GM19025 (cell line): ENCODE measurements at regions not wholly inside any gene's neighbourhood (a gene's known extent, or its start where the extent isn't known, plus 50 kb on each side); places are given as distances from the start of the nearest gene placed in this dataset.
"Not testable (repeated sequence)": the region's sequence is repeated elsewhere in the genome, so short reads cannot be mapped to it uniquely, and the experiment has no call there.

Source experiments
- ATAC-seq: cut with Tn5 transposase; IDR thresholded peaks from one replicate; pipeline ENCODE4 v1.9.1; 2021; ENCODE audit warnings: mild to moderate bottlenecking, low read depth, moderate library complexity; ENCODE audit not compliant: unreplicated experiment

DNA sequence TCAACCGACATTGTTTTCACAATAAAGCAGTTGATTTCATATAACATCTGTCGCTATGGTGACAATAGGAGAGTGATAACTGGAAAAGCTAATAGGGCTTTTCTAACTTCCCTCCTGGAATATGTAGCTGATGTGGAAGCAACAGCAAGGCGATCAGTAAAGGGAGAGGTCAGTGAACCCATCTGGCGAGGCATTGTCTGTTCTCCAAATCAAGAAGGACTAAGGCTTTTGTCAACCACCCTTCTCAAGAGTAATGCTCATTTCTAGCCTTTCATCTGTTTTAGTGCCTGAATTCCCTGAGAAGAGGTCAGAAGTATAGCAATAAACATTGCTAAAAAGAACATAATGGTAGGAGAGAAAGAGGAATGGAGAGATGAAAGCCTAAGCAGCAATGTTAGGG lies 201.3 kb downstream of the AKAP7 start:
- ATAC-seq = no peak

DNA sequence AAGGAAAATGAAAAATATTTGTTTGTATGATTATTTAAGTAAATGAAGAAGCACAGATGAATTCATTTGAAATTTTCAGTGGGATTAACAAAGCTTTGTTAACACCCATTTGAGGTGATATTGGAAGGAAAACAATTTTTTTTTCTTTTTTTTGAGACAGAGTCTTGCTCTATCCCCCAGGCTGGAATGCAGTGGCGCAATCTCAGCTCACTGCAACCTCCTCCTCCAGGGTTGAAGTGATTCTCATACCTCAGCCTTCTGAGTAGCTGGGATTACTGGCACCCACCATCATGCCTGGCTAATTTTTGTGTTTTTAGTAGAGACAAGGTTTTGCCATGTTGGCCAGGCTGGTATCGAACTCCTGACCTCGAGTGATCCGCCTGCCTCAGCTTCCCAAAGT lies 211.6 kb downstream of the AKAP7 start:
- not testable (repeated sequence) for ATAC-seq

DNA sequence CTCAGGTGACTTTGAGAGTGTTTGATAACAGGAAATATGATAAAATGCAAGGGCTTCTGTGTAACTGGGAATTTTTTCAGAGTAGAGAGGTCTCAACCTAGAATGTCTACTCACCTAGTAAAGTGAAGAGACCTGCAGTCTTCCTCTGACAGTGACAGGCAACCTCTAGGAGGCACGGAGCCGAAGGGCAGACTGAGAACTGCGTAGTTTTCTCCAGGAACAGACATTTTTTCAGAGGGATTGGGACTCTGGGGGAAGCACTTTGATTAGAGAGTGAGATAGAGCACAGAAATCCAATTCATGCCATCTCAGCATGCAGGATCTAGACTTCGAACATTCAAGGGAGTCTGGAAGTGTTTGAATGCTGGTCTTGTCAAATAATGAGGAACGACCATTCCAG lies 213.3 kb downstream of the AKAP7 start:
- no peak for ATAC-seq

DNA sequence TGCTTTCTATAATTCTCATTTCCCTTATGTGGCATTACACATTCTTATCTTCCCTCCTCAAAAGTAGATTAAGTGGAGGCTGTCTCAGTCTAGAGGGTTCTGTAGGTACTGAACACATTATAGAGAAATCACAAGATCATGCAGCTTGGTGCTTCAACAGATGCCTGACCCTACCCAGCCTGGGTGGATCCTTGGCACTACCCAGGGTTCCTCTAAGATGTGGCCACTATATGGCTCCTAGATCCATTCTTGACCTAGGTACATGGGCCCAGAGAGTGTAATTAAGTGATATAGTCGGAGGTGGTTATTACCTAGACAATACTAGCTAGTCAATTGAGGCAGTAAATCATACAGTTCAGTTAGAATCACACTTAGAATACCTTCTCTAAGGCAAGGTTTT lies 213.9 kb downstream of the AKAP7 start:
- ATAC-seq = no peak

DNA sequence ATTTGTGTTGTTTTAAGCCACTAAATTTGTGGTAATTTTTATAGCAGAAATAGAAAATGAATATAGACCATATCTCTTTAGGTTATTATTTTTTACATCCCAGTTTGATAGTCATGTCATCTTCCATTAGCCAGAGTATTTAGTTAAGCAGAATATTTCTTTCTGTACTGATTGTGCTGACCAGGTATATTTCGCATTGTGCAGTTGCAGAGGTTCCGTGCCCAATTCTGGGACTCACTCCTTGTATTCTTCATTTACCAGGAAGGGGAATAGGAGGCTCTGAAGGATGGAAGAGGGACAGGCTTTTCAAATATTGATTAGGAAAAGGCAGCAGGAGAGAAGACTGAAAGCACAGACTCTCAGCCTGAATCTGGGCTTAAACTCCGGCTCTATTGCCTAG lies 217.8 kb downstream of the AKAP7 start:
- ATAC-seq = no peak

DNA sequence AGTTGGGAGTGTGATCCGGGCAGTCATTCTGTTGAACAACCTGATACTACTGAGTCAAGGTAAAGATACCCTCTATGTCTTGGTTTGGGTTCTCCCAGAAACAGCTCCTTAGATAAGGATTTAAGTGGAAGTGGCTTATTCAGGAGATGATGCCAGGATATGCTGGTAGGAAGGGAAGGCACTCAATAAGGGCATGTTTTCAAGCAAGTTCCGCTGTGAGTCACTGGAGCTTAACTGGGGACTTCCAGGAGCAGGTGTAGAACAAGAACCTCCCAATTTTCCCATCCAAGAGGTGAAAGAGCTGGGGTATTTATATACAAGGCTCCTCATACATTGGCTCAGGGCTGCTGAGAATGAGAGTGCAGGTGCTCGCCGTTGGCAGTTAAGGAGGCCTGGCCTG lies 218.6 kb downstream of the AKAP7 start:
- no peak for ATAC-seq

DNA sequence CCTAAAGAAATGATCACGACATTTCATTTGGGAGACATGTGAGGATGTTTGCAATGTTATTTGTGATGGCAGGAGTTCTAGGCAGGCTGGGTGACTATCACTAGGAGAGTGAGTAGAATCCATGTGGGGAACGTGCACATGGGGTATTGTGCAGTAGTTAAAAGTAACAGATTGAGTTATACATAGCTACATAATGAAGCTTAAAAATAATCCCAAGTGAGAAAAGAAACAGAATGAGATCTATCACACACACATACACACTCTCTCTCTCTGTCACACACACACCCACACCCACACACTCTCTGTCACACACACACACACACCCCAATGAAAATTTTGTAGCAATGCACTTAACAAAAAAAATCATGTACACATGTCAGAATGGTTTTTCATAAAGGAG lies 218.7 kb upstream of the ARG1 start:
- no peak for ATAC-seq

DNA sequence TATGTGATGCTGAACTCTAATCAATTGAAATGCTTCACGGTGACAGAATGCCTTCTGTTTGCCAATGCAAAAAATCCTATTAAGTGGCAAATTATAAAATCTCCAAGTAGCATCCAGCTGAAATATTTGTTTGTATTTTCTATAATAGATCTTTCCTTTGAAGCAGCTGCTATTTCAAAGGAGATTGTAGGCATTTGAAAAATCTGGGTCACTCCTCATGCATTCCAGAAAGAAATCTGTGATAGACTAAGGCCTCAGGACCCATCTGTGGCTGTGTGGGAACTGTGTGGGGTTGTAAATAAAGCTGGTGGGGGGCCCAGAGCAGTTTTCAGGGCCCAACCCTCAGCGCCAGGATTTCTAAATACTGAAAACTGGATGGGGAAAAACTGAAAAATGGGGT lies 216.9 kb upstream of the ARG1 start:
- ATAC-seq = no peak

DNA sequence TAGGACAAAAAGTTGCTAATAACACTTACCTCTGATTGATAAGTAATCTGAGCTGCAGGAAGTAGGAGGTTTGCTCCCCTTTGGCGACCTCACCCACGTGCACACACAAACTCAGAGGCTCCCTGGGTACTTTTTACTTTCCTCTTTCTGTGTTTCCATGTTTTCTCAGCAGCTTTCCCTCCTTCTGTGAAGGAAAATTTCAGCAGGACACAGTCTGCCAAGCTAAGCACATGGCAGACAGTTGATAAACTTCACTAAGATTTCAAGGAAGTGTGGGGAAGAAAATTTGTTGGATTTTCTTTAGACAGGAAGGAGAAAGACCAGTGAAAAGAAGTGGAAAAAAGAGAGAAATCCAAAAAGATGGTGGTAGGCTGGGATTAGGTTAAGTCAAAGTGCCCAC lies 215.5 kb upstream of the ARG1 start:
- ATAC-seq = no peak

DNA sequence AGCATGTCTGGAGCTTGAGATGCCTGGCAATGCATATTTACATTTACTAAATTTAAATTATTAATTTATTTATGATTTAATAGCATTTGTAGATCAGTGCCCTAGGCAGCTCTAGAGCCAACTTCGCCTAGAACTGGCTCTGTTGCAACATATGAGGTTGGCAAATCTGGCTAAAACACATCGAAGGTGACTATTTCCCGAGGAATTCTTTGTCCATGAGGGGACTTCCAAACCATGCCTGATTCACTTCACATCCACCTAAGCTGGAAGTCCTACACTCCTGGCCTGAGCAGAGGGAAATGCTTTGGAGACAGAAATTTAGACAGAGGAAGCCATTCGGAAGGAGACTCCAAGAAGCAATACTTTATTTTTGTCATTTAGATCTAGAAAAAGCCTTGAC lies 211.0 kb upstream of the ARG1 start:
- no peak for ATAC-seq

DNA sequence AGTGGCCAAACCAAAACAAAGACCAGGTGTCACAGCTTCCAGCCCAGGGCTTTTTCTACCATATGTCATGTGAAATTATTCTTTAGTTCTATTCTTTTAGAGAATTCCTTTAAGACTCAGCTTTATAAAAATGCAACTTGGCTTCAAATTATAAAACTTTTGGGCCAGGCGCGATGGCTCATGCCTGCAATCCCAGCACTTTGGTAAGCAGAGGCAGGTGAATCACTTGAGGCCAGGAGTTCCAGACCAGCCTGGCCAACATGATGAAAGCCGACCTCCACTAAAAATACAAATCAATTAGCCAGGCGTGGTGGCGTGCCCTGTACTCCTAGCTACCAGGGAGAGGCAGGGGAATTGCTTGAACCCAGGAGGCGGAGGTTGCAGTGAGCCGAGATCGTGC lies 210.3 kb upstream of the ARG1 start:
- no peak for ATAC-seq

DNA sequence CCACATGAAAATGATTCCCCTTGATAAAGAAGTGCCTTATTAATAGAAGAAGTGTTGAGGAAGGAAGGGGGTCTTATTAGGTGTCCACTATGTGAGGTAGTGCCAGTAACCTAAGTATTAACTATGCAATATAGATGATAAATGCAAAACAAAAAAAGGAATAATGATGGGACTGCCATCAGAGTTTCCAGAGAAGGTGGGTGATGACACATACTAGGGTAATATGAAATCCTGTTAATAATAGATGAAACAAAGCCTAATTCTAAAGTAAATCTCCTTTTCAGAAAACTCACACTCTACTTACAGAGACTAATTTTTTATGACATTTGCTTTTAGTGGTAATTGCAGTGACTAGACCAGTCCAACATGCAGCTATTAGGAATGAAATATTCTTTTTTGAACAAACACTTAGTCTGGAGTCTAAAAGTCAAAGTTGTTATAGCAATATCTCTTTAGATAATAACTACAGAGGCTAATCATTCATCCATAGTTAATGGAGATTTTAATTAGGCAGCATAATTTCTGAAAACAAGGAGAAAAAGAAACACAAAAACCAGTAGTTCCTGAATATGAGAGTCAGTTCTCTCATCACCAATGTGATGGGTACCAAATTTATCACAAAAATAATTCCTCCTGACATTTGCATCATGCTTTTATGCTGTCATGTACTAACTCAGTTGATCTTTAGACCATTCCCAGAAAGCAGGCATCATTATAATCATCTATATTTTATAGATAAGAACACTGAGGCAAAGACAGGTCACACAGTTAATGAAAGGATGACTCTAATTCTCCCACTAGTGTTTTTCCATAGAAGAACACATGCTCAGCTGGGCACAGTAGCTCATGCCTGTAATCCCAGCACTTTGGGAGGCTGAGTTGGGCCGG lies 208.8 kb upstream of the ARG1 start:
- ATAC-seq = no peak

DNA sequence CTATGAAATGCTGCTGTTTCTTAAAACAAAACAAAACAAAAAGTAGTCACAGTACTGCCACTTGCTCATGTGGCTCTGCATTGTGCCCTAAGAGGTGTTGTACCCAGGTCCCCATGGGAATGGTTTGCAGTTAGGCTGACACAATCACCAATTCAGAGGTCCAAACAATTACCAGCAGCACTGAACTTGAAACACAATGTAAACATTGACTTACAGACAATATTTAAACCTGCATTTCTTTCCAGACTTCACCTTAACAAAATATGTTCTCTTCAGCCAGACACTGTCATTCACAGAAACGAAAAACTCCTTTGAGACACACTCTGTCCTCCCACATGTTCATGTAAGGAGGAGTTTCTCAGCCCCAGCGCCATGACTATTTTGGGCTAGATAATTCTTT lies 206.8 kb upstream of the ARG1 start:
- ATAC-seq = no peak

DNA sequence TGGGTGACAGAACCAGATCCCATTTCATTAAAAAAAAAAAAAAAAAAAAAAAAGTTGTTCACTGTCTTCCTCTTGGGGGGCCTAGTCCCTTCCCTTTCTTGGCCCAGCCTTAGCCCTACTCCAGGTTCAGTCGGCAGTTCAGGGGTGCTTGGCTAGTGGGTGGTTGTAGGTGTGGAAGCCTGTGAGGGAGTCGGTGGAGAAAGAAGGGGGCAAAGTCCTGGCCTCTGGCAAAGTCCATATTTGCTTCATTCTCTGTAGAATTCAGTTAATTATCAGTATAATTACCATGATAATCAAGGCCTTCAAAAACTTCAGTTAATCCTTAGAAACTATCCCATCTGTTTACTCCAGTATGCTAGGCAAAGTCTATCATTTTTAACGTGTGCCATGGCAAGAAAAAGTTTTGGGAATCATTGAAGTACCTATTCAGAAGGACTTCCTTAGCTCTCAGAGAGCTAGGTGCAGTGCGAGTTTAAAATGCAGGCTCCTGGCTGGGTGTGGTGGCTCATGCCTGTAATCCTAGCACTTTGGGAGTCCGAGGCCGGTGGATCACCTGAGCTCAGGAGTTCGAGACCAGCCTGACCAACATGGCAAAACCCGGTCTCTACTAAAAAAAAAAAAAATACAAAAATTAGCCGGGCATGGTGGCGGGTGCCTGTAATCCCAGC lies 205.7 kb upstream of the ARG1 start:
- ATAC-seq = no peak

DNA sequence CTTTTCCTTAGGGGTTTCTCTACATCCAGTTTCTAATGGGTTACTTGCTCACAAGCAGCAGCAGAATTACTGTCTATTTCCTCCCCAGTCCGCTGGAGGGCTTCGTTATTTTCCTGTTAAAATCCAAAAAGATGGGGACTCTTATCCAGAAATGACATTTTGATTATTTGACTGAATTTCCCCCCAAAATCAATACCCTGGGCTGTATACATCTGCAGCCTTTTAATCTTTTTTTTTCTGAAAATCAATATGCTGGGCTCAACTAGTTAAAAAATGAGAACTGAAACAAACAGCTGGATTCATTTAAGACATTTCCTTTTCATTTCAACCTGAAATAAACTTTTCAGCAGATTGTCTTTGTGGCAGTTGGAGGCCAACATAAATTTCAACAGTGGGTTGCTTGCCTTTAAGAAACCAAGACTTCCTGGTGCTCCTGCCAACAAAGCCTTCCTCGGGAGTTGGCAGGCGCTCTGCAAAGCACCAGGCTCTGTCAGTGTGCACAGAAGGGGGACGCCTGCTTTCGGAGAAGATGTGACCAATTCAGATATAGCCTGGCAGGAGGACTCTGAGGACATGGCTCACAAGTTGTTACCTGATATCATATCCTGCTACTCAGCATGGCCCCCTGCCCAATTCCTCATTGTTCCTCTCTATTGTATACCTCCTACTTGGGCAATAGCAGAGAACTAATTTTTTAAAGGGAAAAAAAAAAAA lies 204.7 kb upstream of the ARG1 start:
- peak; percentile 67 for ATAC-seq

DNA sequence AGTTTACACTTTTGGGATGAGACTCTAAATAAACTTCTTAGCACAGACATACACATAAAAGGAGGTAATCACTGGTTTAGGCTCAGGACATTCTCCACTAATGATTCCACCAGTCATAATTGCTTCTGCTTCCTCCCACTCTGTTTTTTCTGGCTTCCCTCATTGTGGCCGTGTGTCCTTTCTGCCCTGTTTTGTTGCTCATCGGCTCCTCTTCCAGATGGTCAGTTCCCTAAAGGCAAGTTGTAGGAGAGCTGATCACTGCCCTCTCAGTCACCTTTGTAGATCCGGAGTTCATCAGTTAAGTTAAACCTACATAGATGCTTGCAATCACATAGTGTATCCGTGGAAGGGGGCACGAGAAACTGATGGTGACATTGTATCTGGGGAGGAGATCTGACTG lies 200.5 kb upstream of the ARG1 start:
- no peak for ATAC-seq

DNA sequence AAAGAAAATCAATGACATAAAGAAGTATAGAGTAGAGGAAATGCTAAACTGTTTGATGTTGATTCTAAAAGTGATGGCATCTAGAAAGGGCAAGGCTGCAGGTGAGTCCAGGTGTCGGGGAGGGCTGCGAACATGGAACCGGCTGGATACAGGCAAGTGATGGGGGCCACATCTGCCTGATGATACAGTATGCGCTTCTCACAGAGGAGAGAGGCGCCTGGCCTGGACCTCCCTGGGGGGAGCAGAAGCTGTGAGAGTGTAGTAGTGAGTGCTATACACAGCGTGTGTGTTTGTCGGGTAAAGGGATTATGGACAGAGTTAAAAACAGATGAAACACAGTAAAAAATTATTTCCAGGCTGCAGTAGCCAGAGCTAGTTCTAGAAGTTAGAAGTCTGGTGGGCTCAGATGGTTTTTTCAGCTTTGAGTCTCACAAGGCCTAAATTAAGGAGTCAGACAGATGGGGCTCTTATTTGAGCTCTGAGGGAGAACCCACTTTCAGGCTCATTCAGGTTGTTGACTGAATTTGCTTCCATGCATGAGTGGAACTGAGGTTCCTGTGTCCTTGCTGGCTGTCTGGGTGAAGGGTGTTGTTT lies 195.8 kb upstream of the ARG1 start:
- ATAC-seq = no peak

DNA sequence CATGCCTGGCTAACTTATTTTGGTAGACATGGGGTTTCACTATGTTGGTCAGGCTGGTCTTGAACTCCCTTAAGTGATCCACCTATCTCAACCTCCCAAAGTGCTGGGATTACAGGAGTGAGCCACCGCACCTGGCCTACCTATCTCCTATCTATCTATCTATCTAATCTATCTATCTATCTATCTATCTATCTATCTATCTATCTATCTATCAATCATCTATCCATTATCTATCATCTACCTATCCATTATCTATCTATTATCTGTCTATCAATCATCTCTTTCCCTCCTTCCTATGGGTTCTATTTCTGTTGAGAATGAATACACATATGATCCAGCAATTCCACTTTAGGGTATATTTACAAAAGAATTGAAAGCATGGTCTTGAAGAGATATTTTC lies 194.2 kb upstream of the ARG1 start:
- ATAC-seq = no peak

DNA sequence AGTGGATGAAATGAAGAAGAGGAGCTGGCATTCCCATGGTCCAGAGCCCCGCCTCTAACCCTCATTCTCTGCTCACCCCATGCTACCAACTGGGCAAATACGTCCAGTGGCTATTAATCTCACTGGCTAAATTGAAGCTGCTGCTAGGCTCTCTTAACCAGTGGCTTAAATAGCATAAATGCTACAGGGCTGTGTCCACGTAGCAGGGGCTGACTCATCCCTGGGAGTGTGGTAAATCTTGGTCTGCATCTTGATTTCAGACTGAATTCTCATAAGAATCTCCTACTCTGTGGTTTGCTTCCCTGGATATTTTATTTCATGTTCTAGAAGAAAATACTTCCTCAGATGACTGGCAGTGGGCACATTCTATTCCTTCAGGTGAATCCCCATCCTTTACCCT lies 193.1 kb upstream of the ARG1 start:
- ATAC-seq = no peak

DNA sequence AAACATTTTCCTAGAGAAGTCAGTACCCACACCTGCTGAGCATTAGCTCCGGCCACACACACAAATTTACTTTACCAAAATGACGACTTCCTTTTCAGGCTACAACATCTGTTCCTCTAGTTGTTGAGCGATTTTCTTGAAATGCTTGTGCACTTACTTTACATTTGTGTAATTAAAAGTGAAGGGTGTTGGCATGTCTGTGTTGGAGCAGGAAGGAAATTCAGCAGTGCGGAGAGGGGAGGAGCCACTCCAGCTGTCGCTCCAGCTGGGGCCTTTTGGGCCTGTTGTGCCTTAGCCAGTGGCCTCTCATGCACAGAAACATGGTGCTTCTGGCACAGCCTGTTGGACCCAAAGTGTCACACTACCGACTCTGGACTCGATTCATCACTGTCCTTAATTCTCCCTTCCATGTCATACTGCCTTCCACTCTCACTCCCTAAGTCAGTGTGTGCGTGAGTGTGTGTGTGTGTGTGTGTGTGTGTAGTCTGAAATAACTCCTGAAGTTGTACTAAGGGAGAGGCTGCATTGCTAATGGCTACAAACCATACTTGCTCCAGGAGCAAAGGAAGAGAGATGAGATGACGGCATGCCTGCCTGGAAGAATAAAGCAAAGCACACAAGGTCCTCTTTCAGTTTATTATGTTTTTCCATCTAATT lies 191.8 kb upstream of the ARG1 start:
- ATAC-seq = no peak

DNA sequence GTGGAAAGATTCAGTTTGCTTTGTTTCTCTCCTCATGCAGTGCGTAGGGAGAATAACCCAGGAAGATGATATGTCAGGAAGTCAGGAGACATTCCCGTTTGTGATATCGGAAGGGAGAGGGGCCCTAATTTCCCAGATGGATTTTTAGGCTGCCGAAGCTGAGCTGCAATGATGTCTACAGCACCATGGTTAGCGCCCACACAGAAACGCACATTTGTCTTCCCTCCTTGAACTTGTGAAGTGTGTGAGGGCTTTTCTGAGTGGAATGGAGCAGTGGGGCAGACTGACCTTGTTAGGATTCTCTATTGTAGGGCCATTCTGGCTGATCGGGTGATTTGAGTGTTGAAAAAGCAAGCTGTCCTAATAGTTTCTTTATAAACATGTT lies 191.3 kb upstream of the ARG1 start:
- ATAC-seq = no peak
